Activated CD8-positive, alpha-beta memory T cell treated with anti-CD3 and anti-CD28 coated beads for 48 hours (primary cell): ENCODE measurements at regions not wholly inside any gene's neighbourhood (a gene's known extent, or its start where the extent isn't known, plus 50 kb on each side); places are given as distances from the start of the nearest gene placed in this dataset.

Experiments used
- DNase-seq, 3 experiments: peaks; one replicate each; pipeline ENCODE4 v3.0.0-alpha.2; 2020; ENCODE audit warnings: low read depth in 2 of 3, low spot score in 2 of 3

DNA sequence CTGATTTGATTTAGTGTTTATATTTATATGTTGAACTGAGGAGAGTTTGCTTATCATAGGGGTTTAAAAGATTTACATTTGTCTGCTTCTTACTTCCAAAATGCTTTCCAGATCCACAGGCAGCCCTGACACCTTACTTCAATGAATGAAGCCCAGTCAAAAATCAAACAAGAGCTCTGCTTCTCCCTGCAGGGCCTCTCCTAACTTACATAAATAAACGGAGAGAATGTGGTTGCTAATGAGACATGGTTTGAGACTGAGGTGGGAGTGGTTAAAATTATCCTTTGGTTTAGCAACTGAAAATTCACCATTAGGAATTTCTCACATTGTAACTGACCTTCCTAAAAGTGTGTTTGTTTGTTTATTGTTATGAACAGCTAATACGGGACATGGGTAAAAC is 612.3 kb upstream of the FANCL start:
- DNase-seq, result no peak

DNA sequence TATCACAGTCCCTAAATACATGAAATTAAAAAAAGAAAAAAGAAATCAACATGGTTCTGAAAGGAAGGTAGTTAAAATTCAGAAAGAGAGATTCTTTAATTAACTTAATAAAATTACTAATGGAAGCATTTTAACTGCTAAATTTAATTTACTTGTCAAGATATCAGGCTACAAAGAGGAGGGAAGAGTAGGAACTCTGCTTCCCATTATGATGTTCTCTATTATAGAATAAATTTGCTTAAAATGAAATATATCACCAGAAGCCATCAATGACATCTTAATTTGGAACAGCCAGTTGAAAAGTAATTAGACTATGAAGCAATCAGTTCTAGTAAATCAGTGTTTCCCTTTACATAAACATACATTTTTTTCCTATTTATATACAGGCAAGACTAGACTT is 611.8 kb upstream of the FANCL start:
- DNase-seq, result no peak

DNA sequence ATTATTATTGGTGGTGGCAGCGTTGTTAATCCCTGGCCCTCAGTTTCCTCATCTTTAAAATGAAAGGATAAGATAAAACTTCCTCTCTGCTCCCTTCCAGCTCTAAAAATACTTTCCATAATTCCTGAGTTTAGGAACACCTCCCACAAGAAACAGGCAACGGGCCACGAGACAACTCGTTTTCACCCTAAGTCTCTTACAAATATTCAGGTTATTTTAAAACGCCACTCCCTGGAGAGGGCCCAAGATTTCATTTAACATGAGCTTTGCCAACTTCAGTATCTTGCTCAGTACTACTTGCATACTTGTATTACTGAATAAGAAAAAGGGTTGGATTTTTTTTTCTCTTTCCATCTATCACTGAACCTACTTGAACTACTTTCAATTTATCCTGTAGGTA is 611.1 kb upstream of the FANCL start:
- no peak for DNase-seq

DNA sequence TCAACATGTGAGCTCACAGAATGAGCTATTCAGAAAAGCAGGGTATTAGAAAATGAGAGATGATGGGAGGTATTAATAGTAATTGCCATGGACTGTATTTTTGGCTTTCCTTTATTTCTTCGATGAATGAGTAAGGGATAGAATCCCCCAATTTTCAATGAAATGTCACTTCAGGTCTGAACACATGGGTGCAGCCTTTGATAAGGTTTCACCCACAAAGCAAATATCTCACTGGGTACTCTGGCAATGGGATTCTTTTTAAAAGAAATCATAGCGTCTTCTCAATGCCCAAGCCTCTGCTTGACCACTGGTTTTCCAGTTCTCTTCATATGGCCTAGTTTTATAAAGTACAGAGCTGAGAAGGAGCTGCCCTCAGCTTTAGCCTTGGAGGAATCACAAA is 610.5 kb upstream of the FANCL start:
- DNase-seq, result no peak

- no peak for DNase-seq
Measured at GRCh38 chr2:58845011-58845410, 603.9 kb upstream of the FANCL start.

GRCh38 chr2:58842501-58843155 is 601.5 kb upstream of the FANCL start:
- DNase-seq, result no peak

GRCh38 chr2:58834404-58834803 is 593.3 kb upstream of the FANCL start:
- no peak for DNase-seq

DNA sequence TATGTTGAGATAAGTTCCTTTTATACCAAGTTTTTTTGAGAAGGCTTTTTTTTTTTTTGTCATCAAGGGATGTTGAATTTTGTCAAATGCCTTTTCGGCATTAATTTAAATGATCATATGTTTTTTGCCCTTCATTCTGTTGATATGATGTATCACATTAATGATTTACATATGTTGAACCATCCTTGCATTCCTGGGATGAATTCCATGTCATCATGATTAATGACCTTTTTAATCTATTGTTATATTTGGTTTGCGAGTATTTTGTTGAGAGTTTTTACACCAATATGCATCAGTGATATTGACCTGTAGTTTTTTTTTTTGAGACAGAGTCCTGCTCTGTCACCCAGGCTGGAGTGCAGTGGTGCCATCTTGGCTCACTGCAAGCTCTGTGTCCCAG is 585.7 kb upstream of the FANCL start:
- DNase-seq, result no peak

- DNase-seq, result no peak
Measured at GRCh38 chr2:58812771-58813344, 571.7 kb upstream of the FANCL start.

- DNase-seq, result no peak
Measured at GRCh38 chr2:58805126-58805525, 564.0 kb upstream of the FANCL start.

GRCh38 chr2:58803192-58803591 is 562.1 kb upstream of the FANCL start:
- no peak for DNase-seq

DNA sequence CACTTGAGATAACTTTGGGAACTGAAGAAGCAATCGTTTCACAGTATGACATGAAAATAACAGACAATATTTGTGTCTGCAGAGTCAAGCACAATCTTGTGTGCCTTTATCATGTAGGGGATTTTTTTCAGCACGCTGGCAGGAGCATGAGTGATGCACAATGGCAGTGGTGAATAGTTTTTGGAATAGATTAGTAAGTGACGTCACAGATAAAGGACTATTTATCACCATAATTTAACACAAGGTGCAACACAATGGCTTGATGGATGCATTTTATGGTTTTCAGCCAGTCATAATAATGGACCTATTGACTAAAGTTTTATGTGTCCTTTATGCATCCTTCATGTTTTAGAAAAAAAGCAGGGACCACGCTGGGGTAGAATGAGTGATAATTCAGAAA is 559.8 kb upstream of the FANCL start:
- DNase-seq, result no peak

DNA sequence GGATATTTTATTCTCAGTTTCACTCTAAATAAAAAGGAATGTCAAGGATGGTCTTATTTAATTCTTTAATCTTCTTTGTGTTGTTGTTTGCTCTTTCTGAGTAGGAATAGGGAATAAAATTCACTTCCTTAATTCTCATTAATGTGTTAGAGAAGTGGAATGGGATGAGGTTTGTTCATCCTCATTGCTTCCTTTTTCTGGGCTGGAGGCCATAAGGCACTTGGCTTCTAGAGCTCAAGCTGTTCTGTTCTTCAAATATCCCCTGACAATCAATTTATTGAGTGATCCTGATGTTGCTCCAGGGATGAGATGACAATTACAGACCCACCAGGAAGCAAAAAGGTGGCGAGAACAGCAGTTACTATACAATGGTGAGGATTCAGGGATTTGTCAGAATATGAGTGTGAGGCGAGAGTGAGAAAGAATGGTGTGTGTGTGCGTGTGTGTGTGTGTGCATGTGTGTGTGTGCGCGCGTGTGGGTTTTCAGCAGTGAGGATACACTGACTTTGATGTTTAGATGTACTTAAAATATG is 557.6 kb upstream of the FANCL start:
- no peak for DNase-seq

- DNase-seq, result no peak
Measured at GRCh38 chr2:58796239-58796910, 555.2 kb upstream of the FANCL start.

GRCh38 chr2:58794916-58795315 is 553.8 kb upstream of the FANCL start:
- DNase-seq, result no peak

GRCh38 chr2:58794103-58794502 is 553.0 kb upstream of the FANCL start:
- DNase-seq, result no peak

DNA sequence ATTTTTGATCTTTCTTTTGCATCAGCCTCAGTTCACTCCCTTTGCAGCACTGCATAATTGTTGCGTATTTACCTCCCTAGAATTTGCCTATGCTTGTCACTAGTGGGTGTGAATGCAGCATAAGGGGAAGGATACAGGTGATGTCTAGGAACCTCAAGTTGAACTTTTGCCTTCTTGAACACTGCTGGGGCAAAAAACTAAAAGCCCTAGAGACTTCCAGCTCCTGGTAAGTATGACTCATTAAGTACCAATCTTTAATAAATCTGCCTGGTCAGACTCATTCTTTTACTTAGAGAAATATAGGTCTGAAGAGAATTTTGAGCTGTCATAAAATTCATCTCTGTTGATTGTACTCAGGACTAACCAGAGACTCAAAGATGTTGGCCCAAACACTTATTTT is 547.3 kb upstream of the FANCL start:
- DNase-seq, result no peak

DNA sequence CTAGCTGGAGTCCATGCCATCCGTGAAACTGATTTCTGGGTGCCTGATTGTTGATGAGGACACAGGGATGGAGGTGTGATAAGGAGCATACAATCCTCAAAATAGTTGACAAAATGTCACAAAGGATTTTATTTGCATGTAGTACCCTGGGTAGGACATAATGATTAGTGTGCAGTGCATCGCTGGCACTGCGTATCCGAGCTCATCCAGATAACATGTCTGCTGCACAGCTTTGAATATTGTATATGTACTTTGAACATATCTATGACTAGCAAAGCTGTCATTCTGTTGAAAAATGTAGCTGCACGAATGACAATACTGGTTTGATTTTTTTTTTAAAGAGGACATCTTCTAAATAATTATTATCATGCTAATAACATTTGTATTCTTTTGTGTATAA is 529.7 kb upstream of the FANCL start:
- DNase-seq, result no peak

GRCh38 chr2:58769864-58770234 is 528.7 kb upstream of the FANCL start:
- DNase-seq, result no peak

DNA sequence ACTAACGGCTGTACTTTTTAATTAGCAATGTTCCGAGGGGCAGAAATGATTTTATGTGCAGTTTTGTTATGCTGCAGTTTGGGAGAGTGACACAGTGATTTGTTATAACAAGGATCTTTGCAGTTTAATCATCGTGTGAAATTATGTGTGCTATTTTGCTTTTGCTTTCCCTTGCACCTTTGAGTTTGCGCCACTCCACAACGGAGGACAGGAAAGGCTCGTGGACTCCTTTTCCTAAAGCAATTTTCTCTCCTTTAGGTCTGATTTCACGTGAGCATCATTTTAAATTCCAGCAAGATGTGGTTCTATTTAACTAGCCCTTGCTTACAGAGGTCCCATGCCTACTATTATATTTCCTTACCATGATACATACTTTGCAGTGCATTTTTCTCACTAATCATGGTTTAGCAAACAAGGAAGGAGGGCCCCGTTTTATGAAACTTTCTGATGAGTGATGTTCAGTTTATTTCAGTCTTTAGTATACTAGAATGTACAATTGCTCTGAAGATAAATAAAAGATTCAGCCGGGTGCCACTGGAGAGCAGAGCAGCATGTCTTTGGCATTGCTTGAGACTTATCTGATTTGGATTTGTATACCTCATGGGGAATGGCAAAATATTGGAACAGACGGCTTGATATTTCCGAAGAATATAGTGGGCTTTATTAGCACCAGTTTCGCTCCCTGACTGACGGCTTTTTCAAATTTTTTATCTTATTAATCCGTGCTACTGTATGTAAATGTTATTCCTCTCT is 528.2 kb upstream of the FANCL start:
- DNase-seq, result no peak

- no peak for DNase-seq
Measured at GRCh38 chr2:58768715-58769080, 527.6 kb upstream of the FANCL start.
